SK-MEL-5 (cell line): ENCODE measurements at regions not wholly inside any gene's neighbourhood (a gene's known extent, or its start where the extent isn't known, plus 50 kb on each side); places are given as distances from the start of the nearest gene placed in this dataset.

ENCODE experiments used
- DNase-seq: peaks from one replicate; pipeline ENCODE4 v3.0.0-alpha.2; 2016; ENCODE audit warnings: low read depth, low spot score
- in situ Hi-C: cut with HindIII; loops from 2 replicates; pipeline ENCODE4 v1.10.0; 2016; ENCODE audit warnings: low sequenced_read_pairs, high pct_unique_total_duplicates, low pct_unique_long_range_greater_than_20kb

DNA sequence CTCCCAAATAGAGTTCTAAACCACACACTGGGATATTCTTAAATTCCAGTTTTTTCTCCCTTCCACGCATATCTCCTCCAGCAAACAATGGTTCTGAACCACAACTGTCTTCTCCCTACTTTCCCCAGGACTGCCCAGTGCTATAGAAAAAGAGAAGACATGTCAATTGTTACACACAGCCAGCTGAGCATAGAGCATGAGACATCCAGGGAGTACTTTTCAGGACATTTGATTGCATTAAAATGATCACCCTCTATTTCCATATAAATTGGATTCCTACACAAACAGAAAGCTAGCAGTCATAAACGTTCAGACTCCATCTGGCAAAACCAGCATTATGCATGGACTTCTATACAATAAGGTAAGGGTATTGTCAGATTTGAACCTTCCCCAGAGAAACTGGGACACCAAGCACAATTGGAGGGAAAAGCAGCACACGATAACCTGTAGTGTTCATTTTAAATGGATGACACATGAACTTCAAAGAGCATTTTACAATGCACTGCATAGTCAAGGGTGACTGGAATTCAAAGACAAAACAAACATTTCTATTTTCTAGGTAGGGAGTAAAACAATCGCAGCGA lies 93.1 kb upstream of the HEY2 start:
- no peak for DNase-seq
- in situ Hi-C loops: no loop called here

DNA sequence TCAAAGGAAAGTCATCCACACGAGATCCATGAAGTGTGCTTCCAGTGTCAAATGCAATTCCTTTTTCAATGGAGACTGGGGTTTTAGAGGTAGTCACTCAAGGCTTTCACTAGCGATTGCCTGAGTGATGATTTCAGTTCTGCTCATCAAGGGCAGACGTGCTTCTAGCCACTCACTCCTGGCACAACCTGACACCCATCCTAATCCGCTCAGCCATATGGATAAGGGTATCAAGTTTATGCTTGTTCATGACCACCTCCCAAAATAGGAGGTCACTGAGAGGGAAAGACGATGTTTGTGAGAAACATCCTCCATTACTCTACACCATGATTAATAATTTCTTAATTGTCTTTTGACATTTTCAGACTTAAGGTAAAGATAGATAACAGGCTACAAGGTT lies 91.3 kb upstream of the HEY2 start:
- in situ Hi-C loops: no loop called here
- no peak for DNase-seq

DNA sequence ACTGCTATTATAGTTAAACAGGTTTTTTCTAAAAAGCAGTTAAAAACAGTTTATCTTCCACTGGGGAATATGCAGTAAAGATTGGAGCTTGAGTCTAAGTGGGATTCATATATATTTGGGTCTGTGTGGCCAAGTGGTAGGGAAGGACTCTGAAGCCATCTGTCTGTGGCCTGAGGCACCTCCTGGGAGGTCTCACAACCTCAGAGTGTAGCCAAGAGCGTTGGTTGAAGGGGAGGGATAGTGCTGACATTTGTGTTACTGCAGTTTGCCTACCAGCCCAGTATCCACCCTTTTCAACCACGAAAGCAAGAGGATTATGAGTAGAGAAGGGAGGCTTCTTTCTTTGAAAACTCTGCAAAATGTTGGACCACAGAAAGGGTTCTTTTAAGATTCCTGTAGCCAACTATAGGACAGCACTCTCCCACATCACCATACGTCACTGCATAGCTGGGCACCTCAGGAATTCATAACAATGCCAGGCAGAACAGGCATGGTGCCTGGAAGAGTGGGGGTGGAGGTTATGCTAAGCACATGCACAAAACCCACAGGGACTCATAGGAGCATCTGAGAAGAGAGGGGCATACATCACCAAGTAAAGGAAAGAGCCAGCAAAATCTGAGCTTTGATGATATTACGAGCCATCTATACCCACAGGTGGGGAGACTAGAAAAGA lies 90.5 kb upstream of the HEY2 start:
- DNase-seq: peak; percentile 35
- in situ Hi-C loops: no loop called here

DNA sequence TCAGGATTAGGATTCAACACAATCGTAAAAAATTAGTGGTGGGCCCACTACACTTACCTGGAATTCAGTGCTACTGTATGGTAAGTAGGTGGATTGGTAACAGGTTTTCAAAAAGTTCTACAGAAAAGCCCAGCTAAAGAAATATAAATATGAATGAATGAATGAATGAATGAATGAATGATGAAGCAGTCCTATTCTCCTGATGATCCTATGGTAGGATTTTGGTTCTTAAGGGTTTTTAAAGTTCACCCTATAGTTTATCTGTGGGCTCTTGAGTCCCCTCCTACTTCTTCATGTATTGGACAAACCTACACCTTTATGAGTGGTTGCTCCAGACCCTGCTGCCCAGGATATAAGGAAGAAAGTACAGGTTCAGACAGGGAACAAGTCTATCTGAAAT lies 89.5 kb upstream of the HEY2 start:
- in situ Hi-C loops: no loop called here
- DNase-seq: no peak

DNA sequence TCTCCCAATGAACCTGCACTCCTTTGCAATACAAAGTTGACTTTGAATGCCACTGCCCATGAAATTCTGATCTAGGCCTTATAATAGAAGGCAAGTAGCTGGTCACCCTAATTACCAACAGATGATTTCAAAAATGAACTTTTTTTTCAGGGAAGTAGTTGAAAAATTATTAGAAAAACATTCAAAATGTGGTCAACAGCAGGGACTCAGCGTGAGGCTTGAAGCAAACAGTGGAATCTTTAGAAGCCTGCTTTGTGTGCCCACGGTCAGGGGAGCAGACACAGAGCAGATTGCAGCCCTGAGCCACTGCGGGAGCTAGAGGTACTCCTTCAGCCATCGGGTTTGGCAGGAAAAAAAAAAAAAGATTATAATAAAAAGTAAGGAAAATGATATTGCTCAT lies 87.1 kb upstream of the HEY2 start:
- in situ Hi-C loops: no loop called here

DNA sequence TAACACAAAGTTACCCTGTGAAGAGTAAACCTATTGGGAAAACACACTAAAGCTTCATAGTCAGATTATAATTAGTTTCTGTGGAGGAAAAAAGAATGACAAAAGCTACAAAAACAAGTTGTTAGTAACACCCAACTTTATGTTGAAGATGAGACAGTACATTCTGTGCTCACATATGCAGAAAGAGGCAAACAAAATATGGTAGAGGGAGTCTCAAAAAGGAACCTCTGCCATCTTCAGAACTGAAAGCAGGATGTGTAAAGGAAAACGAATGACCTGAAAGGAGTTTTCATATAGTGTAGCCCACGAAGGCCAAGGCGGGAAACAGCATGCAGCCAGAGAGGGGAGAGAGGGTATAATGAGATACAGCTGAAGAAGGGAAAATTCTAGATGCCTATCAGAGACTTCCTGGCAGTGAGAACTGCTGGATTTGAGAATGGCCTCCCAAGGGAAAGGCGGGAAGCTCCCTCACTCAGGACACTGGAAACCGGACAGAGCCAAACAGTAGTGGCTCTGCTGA lies 84.1 kb upstream of the HEY2 start:
- in situ Hi-C loops: no loop called here
- DNase-seq: no peak

More for the DNA sequence above, 87.1 kb upstream of the HEY2 start:
- DNase-seq: no peak

DNA sequence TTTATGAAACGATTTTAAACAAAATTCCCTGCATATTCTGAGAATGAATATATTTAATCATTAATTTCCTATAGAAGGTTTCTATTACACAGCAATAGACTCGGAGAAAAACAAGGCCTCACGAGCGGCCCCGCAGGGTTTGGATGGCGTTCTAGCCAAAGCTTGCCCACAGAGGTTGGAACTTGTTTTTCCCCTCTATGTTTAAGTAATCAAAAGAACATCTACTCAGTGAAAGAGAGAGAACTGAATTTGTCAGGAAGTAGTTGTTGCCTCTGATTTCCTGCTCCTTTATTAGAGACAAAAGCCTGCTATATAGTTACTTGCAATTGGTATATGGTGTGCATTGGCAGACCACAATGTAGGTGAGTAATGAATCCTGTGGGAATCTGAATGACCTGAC lies 82.1 kb upstream of the HEY2 start:
- in situ Hi-C loops: no loop called here
- DNase-seq: no peak

DNA sequence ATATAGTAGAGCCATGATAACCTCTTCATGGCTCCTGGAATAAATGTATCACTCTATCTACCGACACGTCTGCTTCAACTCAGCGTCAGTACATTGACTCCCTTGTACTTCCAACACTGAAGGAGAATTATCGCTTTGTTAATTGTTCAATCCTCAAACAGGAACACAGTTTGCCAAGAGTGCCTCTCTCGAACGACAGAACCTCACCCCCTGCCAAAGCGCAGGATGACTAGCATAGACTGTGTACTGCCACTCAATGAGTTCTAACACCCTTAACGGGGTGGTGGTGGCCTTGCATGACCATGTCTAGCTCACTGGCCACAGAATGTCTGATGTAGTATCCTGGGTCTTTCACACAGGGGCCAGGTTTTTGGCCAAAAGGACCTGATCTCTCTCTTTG lies 81.4 kb upstream of the HEY2 start:
- DNase-seq: peak; percentile 4
- in situ Hi-C loops: no loop called here

DNA sequence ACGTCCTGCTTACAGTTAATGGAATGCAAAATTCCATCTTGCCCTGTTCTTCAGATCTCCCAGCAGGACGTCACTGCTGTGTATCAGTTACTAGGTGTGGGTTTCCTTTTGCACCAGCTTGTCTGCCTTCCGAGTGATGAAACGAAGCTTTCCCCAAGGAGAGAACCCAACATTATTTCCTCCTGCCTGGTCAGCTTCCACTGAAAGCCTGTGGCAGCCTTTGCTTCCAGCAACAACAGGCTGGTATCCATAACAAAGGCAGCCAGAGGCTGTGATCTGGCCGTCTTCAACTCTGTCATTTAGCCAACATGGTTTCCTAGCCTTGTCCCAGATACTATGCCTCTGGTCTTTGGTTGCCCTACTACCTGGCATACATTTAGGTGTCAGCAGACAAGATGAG lies 78.9 kb upstream of the HEY2 start:
- DNase-seq: no peak
- in situ Hi-C loops: no loop called here

DNA sequence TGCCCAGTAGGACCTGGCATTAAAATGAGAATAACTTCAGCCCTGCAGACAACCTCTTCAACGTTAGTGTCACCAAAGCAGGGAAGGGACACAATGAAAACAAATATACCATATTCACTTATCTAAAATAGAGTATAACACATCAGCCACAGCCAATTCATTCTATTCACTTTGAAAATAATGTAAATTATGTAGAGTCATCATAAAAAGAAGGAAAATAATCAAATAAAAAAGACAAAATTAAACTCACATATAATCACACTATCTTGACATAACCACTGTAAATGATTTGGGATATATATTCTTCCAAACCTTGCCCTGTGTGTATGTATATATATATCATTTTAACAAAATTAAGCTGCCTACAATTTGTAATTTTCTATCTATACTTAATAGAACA lies 78.1 kb upstream of the HEY2 start:
- in situ Hi-C loops: no loop called here
- no peak for DNase-seq

DNA sequence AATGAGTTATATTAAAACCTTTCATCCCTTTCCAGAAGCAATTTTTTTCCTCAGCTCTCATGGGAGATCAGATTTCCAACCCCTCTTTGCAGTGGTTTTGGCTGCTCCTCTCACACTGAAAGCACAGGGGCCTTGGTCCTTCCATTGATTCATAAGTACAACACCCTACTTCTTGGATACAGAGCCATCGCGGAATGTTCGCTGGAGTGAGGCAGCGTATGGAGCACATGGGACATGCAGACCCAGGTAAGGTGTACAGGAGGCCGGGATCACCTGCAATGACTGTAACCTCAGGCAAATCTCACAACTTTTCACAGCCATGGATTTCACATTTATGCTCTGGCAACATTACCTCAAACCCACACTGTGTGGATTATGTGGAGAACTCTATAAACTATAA lies 75.2 kb upstream of the HEY2 start:
- no peak for DNase-seq
- in situ Hi-C loops: no loop called here

DNA sequence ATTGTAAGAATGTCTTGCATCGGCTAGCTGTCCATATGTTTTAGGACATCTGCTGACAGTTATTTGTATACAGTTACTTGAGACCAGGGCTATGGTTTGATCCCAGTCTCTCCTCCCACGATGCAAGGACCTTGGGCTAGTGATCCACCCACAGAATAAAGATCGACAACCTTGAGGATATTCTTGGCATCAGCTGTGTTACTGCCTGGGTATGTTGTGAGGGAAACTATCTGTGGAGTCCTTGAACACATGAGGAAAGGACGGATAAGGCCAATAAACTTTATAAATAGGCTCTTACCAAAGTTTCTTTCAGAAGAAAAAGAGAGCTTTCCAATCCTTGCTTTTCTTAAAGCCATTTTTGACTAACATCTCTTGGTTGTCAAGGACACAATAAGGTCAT lies 70.8 kb upstream of the HEY2 start:
- in situ Hi-C loops: no loop called here
- DNase-seq: no peak

DNA sequence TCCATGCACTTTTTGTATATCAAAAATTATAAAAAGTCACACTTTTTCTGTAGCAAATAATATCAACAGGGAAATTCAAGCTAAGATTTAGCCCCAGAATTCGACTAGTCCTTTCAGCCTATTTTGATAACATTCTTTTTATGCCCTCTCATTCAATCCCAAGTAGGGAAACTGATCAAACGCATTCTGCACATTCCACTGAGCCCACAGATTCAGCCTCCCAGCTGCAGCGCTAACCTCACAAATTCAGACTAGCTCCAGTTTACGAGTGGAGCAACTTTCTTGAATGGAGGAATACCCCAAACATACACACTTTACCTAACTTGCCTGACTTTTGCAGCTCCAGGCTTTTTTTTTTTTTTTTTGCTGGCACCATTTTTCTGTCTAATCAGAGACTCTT lies 70.3 kb upstream of the HEY2 start:
- no peak for DNase-seq
- in situ Hi-C loops: no loop called here

DNA sequence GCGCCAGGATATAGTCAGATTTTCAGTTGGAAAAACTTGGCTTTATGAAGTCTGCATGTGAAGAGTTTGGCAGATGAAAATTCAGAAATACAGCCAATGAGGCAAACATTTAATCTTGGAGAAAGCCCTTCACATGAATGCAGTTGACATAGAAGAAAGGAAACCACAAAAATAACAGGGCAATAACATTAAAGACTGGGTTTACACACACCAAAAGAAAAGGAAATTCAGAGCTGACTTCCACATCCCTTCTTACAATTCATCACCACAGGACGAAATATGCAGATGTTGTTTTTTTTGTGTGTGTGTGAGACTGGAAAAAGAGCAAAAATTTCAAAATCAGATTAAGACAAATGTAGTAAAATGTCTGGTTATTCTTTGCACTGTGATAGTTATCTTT lies 69.8 kb upstream of the HEY2 start:
- no peak for DNase-seq
- in situ Hi-C loops: no loop called here

DNA sequence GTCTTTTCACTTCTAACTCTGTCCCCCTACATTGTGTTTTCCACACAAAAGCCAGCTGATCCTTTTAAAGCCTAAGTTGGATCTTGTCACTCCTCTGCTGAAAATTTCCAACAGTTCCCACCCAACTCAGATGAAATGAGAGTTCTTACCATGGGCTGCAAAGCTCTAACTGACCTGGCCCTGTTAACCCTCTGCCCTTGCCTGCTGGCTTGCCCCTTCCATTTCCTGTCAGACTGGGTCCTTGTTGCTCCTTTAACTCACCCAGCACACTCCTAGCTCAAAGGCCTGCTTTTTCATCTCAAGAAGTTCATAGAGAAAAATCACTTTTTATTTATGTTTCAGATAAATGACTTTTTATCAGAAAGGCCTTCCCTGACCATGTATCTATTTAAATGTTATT lies 66.5 kb upstream of the HEY2 start:
- in situ Hi-C loops: no loop called here
- DNase-seq: no peak

DNA sequence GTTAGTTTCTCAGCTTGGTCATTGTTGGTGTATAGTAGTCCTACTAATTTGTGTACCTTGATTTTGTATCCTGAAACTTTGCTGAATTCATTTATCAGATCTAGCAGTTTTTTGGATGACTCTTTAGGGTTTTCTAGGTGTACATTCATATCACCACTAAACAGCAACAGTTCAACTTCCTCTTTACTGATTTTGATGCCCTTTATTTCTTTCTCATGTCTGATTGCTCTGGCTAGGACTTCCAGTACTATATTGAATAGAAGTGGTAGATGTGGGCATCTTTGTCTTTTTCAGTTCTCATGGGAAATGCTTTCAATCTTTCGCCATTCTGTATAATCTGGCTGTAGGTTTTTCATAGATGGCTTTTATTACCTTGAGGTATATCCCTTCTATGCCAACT lies 61.3 kb upstream of the HEY2 start:
- in situ Hi-C loops: no loop called here
- DNase-seq: no peak

DNA sequence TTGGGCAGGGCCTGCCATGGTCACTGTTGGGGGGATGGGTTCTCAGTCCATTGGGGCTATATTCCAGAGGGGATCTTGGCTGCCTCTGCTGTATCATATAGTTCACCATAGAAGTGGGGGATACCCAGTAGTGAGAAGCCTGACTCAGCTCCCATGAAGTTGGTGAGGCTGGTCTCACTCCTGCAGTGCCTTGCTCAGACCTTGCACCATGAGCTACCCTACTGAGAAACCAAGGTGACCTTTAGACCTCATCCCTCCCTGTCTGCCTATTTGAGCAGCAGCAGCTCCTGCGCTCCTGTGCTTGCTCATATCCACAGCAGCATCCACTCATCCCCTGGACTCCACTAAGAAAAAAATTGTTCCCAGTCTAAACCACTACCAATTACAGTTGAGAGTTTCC lies 56.0 kb upstream of the HEY2 start:
- DNase-seq: no peak
- in situ Hi-C loops: no loop called here

DNA sequence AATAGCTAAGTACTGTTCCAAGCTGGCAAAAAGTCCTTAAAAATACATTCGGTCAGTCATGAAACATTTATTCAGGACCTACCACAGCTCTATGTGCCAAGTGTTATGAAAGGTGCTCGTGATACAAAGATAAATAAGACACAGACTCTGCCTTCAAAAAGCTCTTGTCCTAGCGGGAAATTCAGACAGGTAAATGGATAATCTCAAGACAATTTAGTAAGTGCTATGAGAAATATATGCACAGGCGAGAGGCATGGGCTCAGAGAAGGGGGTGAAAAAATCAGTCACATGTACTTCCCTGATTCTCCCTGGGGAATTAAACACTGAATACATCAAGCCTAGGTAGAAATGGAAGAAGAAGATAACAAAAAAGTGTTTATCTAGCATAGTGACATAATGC lies 49.8 kb upstream of the HEY2 start:
- in situ Hi-C loops: no loop called here
- DNase-seq: peak; percentile 57
